Caki2 (cell line): ENCODE measurements at regions not wholly inside any gene's neighbourhood (a gene's known extent, or its start where the extent isn't known, plus 50 kb on each side); places are given as distances from the start of the nearest gene placed in this dataset.

Source experiments
- DNase-seq: peaks from one replicate; pipeline ENCODE4 v3.0.0-alpha.2; 2015; ENCODE audit warnings: low read depth
- in situ Hi-C: cut with HindIII; loops from 2 replicates; pipeline ENCODE4 v1.10.0; 2016; ENCODE audit warnings: low sequenced_read_pairs, low pct_unique_long_range_greater_than_20kb, mixed read lengths

GRCh38 chr10:128326851-128327250 lies 200.6 kb upstream of the MKI67 start:
- in situ Hi-C loops: no loop called here

DNA sequence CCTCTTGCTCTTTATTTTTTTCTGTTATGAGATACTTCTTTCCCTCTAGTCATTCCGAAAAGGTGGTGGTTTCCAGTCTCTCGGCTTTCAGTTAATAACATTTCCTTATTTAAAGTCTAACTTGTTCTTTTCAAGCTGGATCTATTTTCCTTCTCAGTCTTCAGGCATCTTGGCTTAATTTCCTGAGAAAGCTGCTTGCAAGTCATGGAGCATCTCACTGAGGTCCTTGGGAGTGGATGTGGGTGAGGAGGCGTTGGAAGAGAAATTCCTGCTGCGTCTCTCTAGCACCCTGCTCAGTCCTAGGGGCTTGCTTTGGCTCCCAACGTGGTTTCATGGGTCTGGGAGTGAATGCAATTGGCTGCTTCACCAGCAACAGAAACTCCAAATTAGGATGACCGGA lies 210.2 kb upstream of the MKI67 start:
- DNase-seq: no peak
- in situ Hi-C loops: no loop called here

More at GRCh38 chr10:128326851-128327250, 200.6 kb upstream of the MKI67 start:
- no peak for DNase-seq

DNA sequence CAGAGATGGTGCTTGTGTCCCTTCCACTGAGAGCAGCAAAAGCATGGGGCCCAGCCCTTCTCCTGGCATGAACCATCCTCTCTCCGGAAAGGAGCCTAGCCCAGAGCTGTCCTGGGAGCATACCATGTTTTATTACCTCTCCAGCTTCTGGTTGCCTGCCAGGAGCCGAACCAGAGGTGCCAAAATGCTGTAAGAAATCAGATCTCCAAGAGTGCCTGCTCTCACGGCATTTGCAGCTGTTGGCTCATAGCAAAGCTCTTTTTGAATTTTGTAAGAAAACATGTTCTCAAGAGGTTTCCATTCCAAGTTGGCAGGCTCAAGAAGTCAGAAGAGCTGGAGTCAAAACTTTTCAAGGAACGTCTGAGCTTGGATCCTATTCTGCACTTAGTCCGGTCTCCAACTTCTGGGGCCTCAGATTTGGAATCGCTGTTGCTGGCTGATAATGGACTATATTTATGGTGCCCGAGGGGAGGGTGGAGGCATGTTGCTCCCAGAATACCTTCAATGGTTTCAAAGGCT lies 211.7 kb upstream of the MKI67 start:
- no peak for DNase-seq
- in situ Hi-C loops: no loop called here

- in situ Hi-C loops: no loop called here
- no peak for DNase-seq
These were observed 212.7 kb upstream of the MKI67 start for GRCh38 chr10:128338951-128339350.

DNA sequence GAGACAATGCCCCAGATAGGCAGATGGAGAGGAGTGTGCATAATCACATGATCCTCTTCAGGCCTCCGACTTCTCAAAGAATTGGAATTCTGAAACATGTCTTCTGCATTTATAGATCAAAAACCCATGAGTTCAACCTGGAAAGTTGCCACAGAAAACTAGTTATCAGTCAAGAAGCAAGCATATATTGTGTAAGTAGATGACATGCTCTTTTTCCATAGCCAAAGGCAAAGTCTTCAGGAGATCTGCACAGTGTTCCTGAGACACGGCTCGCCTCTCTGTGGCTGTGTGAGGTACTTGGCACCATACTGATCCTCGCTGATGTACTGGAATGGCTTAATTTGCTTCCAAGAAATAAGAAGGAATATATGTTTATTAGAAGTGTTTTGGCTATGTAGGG lies 213.5 kb upstream of the MKI67 start:
- in situ Hi-C loops: no loop called here
- DNase-seq: no peak

DNA sequence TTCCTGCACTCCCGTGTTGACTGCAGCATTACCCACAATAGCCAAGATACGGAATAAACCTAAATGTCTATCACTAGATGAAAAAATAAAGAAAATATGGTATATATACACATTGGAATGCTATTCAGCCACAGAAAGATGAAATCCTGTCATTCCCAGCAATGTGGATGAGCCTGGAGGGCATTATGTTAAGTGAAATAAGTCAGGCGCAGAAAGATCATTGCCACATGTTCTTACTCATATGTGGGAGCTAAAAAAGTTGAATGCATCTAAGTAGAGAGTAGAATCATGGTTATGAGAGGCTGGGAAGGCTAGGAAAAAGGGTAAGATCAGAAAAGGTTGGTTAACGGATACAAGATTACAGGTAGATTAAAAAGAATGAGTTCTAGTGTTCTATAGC lies 219.1 kb upstream of the MKI67 start:
- no peak for DNase-seq
- in situ Hi-C loops: no loop called here

GRCh38 chr10:128360783-128361182 lies 234.6 kb upstream of the MKI67 start:
- no peak for DNase-seq
- in situ Hi-C loops: no loop called here

DNA sequence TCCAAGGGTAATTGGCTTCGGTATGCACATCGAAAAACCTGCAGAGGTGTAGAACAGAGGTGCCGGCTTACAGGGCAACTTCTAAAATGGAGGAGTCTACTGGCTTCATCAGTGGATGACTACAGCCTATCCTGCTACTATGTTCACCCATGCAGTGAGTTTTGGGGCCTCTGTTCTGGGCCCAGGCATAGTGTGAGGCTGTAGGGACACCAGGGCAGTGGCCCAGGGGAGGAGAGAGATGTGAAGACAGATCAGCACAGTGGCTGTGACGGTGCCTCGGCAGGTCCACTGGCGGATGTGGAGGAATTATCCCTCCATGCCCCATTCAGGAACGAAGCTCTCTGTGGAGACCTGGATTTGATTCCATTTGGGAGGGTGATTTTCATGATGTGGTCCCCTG lies 235.3 kb upstream of the MKI67 start:
- no peak for DNase-seq
- in situ Hi-C loops: no loop called here

DNA sequence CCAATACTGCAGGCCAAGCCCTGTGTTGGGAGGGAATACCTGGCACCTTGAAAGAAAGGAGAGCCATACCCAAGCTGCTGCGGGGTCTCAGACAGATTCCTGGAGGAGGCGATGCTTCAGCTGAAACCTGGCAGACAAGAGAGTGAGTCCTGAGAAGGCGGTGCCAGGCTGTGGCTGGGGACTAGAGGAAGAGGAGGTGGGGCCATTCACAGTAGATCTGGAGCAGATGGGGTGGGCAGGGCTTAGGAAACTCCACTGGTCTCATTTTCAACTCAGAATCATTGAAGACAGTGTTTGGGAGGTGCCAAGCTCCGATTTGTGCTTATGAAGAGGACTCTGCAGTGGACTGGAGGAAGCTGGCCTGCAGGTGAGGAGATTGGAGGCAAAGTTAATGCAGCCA lies 236.3 kb upstream of the MKI67 start:
- DNase-seq: no peak
- in situ Hi-C loops: no loop called here

- in situ Hi-C loops: no loop called here
- DNase-seq: no peak
These were observed 238.4 kb upstream of the MKI67 start for GRCh38 chr10:128364631-128365030.

- in situ Hi-C loops: no loop called here
- DNase-seq: no peak
These were observed 239.0 kb upstream of the MKI67 start for GRCh38 chr10:128365156-128365725.

- in situ Hi-C loops: no loop called here
- no peak for DNase-seq
These were observed 241.6 kb upstream of the MKI67 start for GRCh38 chr10:128367807-128368206.

GRCh38 chr10:128369101-128369650 lies 243.0 kb upstream of the MKI67 start:
- DNase-seq: no peak
- in situ Hi-C loops: no loop called here

DNA sequence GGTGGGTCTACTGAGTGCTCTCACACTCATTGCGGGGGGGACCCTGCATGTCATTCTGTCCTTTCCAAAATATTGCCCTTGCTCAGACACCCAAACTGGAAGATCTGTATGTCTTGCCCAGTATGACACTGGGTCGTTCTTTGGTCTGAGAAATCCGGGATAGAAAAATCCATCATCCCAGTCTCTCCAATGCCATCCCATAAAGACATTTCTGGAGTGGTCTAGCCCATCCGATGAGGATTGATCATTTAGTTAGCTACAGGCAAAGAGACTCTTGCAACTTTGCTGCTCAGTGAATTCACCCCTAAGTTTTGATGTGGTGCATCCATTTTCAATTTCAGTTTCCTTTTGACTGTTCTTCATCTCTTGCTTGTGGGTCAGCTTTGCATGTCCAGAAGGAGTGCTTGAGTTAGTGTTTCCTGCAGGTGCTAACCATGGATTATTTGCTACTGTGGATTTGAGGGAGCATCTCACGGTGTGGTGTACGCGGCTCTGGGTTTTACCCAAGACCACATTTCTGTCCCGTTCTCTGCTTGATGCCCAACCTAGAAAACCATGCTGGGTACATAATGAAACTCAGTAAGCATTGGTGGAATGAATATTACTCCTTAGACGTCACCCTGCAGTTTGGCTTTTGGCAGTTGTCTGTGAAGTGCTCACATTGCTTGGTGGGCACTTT lies 247.0 kb upstream of the MKI67 start:
- in situ Hi-C loops: no loop called here
- no peak for DNase-seq

DNA sequence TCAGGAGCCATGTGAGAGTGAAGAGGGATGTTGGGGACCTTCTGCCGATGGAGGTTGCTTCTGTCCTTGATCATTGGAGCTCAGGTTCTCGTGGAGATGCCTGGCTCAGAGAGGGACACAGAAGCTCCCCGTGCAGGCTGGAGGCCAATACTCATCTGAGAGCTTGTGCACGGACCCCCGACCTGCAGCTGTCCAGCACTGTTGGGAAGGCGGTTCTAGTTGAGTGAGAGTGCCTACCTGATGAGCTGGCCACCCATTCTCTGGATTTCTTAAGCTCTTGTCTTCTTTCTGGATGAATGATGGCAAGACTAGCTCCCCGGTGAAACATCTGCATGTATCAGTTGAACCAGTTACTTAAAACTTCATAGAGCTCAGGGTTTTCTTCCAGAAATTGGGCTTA lies 247.6 kb upstream of the MKI67 start:
- DNase-seq: no peak
- in situ Hi-C loops: no loop called here

DNA sequence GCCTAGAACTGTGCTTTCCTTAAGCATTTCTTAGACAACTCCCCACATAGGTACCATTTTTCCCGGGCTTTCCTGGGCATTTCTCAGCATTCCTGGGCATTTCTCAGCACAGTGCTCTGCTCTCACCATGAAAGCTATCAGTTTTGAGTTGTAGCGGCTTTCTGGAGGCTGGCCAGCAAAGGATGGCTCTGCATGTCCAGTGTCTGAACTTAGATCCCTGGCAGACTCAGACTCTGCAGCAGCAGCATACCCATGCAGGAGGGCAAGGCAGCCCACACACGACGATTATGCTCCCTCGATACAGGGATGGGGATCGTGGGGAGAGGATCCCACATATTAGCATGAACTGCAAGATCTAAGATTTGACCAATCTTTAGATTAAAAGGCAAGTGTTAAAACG lies 248.9 kb upstream of the MKI67 start:
- DNase-seq: no peak
- in situ Hi-C loops: no loop called here

- DNase-seq: no peak
- in situ Hi-C loops: no loop called here
These were observed 251.3 kb upstream of the MKI67 start for GRCh38 chr10:128377364-128377987.

GRCh38 chr10:128377988-128378387 lies 251.8 kb upstream of the MKI67 start:
- in situ Hi-C loops: no loop called here
- DNase-seq: no peak

DNA sequence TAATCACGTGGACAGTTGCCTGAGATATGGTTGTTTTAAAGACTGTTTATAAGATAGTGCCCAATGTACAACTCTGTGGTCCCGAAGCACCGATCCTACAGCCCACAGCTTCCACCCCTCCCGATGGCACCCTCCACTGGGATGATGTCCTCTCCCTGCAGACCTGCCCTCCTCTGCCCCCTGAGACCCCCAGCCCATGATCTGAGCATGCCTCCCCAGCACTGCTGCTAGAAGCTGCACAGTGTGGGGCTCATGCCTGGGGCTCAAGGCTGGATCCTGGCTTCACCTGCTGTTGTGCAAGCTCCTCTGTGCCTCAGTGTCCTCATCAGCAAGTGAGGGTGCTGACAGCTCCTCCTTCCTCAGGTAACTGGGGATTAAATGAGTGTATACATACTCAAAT lies 254.7 kb upstream of the MKI67 start:
- no peak for DNase-seq
- in situ Hi-C loops: no loop called here
